C4-2B (cell line): ENCODE measurements at regions not wholly inside any gene's neighbourhood (a gene's known extent, or its start where the extent isn't known, plus 50 kb on each side); places are given as distances from the start of the nearest gene placed in this dataset.
A peak's percentile ranks its signal among the peaks of the same experiment; 100 is the strongest.

Source experiments
- H3K27ac ChIP-seq: fragments of 450-650 bp; 2 replicates; pipeline ENCODE4 v1.5.1; 2017
- ZFX ChIP-seq: fragments of 450-650 bp; IDR thresholded peaks from 2 replicates; pipeline ENCODE4 v1.6.1; 2017
- TF ChIP-seq, protein P1 (sequence below): fragments of 450-650 bp; conservative IDR thresholded peaks from 2 replicates; pipeline ENCODE4 v1.5.1; 2017; ENCODE audit warnings: mild to moderate bottlenecking

DNA sequence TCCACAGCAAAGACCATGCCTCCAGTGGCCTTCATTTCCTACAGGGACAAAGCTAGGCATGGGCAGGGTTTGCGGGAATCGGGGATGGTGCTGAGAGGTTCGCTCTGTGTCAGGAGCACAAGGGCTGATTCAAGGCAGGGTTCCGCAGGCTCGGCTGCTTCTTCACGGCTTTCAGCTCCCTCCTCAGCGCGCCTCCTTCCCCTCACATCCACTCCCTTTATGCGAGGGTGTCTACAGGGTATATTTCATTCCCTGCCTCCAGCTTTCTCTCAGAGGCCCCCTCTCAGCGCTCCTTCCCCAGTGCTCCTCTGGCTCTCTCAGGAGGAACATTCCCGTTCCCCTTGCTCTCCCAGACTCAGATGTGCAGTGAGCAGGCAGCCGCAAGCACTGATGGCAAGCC is 78.7 kb upstream of the ASB18 start:
- no peak for TF ChIP-seq ZFX
- TF ChIP-seq, protein P1, sequence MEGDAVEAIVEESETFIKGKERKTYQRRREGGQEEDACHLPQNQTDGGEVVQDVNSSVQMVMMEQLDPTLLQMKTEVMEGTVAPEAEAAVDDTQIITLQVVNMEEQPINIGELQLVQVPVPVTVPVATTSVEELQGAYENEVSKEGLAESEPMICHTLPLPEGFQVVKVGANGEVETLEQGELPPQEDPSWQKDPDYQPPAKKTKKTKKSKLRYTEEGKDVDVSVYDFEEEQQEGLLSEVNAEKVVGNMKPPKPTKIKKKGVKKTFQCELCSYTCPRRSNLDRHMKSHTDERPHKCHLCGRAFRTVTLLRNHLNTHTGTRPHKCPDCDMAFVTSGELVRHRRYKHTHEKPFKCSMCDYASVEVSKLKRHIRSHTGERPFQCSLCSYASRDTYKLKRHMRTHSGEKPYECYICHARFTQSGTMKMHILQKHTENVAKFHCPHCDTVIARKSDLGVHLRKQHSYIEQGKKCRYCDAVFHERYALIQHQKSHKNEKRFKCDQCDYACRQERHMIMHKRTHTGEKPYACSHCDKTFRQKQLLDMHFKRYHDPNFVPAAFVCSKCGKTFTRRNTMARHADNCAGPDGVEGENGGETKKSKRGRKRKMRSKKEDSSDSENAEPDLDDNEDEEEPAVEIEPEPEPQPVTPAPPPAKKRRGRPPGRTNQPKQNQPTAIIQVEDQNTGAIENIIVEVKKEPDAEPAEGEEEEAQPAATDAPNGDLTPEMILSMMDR, result no peak

DNA sequence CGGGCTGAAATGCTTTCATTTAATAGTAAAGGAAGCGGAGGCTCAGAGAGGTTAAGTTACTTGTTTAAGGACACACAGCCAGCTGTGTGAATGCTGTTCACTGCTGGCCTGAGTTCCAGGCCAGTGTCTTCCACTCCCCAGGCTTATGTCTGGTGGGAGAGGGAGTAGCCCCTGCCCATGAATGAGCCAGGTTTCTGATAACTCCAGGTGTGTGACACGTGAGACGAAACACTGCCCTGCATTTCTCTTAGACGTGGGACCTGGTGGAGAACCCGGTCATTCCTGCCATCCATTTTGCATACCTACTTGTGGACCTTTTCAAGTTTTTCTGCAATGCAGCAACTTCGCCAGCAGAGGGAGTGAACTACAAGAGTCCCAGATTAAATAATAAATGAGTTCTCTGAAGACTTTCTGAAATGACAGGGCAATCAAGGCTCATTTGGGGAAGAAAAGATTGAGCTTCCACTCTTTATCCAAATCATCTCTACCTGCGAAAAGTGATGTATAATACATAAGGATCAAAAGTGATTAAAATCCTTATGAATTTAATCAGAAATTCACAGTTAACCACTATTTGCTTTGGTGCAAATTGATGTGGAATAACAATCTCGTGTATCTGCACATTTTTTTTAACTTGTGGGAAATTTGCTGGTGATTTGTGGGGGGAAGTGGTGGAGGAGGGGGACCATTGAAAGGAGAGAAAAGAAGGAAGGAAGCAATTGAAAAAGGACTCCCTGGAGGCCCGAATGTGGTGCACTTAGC is 79.4 kb upstream of the ASB18 start:
- no peak overlapping the region for H3K27ac ChIP-seq
- TF ChIP-seq, protein P1, result peak; percentile 84
- TF ChIP-seq ZFX, result no peak

More for the DNA sequence above, 78.7 kb upstream of the ASB18 start:
- no peak overlapping the region for H3K27ac ChIP-seq

DNA sequence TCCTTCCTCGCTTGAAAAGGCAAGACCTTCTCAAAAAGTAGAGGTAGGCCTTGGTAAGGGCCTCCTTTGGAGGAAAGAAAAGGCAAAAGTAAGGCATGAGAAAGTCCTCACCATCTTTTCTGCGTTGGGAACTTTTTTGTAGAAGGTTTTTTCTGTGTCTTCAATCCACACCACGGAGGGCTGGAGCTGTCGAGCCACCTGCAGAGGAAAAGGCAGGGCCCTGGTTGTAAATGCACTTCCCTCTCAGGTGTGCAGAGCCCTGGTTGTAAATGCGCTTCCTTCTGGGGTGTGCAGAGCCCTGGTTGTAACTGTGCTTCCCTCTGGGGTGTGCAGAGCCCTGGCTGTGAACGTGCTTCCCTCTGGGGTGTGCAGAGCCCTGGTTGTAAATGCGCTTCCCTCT is 80.2 kb upstream of the ASB18 start:
- no peak overlapping the region for H3K27ac ChIP-seq
- TF ChIP-seq, protein P1, result no peak
- no peak for TF ChIP-seq ZFX

DNA sequence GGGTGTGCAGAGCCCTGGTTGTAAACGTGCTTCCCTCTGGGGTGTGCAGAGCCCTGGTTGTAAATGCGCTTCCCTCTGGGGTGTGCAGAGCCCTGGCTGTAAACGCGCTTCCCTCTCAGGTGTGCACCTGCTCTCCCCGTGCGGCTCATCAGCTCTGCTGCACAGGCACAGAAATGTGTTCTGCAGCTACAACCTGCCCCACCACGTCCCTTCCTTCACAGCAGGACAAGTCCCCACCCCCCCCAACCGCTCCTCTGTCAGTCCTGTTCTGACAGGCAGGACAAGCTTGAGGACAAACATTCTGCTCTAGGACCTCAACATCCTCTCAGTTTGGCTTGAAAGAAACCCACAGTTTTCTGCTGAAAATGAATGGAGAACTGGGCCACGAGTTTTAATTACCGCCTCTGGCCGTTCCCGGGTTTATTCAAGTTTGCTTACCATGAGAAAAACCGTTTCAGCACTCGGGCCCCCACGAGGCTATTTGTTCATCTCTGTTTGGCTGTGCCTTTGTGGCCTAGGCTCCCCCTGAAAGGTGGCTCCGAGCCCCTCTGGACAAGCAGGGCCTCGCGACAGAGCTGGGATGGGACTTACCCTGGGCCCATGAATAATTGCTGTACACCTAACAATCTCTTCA is 81.0 kb upstream of the ASB18 start:
- no peak overlapping the region for H3K27ac ChIP-seq
- TF ChIP-seq ZFX, result no peak
- TF ChIP-seq, protein P1, result no peak

DNA sequence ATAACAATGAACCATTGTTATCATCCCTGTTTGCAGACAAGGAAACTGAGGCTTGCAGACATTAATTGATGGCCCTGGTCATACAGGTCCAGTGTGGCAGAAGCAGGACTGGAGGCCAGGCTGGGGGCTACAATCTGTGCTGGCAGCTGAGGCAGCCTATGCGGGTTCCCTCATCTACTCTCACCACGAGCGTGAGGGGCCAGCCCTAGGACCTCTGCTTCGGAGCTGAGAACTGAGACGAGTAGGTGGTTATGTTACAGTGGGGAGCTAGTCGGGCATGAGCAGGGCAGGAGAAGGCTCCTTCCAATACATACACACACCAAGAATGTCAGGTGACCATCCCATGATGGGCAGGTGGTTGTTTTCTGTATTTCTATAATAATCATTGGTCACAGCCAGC is 82.2 kb upstream of the ASB18 start:
- no peak overlapping the region for H3K27ac ChIP-seq
- TF ChIP-seq, protein P1, result no peak
- TF ChIP-seq ZFX, result no peak

DNA sequence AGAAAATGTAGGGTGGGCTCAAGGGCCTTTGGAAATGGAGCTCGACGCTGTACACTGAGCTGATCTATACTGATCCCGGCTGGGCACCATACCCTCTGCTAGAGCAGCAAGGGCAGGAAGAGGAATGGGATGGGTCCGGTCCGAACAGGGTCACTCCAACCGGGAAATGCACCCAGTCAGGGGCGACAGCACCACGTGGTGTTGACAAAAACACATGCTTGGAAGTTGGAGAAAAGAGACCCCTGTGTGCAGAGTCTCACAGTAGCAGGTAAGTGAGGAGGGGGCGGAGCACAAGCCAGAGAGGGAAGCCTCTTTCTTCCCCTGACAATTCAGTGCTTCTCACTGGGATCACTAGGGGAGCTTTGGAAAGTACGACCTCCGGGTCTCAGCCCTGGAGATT is 84.1 kb upstream of the ASB18 start:
- TF ChIP-seq, protein P1, result no peak
- no peak for TF ChIP-seq ZFX
- no peak overlapping the region for H3K27ac ChIP-seq

DNA sequence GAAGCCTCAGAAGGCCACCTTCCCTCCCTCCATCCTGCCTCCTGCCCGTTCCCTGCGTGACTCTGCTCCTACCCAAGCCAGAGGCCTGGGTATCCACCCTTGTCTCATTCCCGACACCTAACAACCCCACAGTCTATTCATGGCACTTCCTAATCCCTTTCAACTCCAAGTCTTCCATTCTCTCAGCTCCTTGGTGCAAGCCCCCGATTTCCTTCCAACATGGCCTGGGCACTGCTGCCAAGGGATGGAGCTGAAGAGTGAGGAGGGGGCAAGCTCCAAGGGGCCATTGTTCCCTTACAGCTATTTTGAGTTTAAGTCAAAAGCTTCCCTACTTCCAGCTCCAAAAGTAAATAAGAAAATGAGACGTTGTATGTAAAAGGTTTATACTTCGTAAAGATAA is 84.8 kb upstream of the ASB18 start:
- TF ChIP-seq ZFX, result no peak
- TF ChIP-seq, protein P1, result no peak

More for the DNA sequence above, 84.8 kb upstream of the ASB18 start:
- H3K27ac ChIP-seq, result no peak overlapping the region
